ENCODE measurements at regions not wholly inside any gene's neighbourhood (a gene's known extent, or its start where the extent isn't known, plus 50 kb on each side); places are given as distances from the start of the nearest gene placed in this dataset.
A peak's percentile ranks its signal among the peaks of the same experiment; 100 is the strongest.

DNA sequence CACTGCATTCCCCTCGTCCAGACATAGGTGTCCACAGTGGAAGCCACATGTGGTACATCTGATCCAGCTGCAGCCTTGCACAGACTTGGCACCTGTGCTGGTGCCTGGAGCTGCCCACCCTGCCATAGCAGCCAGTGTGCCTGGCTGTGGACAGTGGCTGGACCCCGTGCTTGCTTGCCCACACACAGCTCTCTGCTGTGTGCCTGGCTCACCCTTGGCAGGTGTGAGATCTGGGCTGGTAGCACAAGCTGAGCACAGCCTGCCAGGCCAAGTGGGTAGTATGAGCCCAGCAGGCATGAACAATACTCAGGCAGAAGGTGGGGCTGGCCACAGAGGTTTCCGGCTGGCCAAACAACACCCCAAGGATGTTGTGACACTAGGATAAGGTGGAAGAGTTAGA, 614.4 kb downstream of the BCKDHB start:
- Histone ChIP-seq H3K36me3 (ENCODE audit: control insufficient read depth in 3 of 3, insufficient read depth in 2 of 3, low read depth in 1 of 3, low read length in 3 of 3) (no peaks in the 10 kb centered on the region), H3K27me3 (ENCODE audit: control insufficient read depth in 3 of 3, insufficient read depth in 3 of 3, low read length in 3 of 3) (no peaks in the 10 kb centered on the region), H3K9me3 (ENCODE audit: control insufficient read depth in 2 of 2, insufficient read depth in 1 of 2, low read depth in 1 of 2, low read length in 1 of 2) (peaks cover 0 to 7% of the 10 kb centered on the region in 2 donors), H3K4me1 (ENCODE audit: control insufficient read depth in 3 of 3, insufficient read depth in 2 of 3, low read depth in 1 of 3, low read length in 2 of 3) (no peaks in the 10 kb centered on the region), H3K27ac (ENCODE audit: low read depth in 1 of 3, low read length in 2 of 3) (no peak overlapping the region), H3K4me3 (ENCODE audit: low read depth in 1 of 3, low read length in 3 of 3) (no peak overlapping the region)
- no peak for FAIRE-seq
- 66 to 84% (median 77%) methylated on average over 3 of the region's 3 CpGs for WGBS, 3 donors
- no peak for DNase-seq

DNA sequence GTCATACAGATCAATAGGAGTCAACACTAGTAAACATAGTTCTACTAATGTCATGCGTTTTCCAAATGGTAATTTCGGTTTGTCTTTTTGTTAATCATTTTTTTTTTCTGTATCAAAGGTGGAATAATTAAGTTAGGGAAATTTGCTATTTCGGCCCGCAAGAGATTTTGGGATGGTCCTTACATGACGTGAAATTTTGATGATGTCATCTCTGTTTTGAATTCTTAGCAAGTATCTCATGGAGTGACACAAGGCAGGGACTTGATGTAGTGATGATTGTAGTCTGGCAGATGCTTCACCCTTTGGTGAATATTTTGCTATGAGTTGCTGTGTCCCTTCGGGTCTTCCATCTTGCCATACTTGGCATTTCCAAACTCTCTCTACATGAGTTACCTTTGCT, 608.0 kb downstream of the BCKDHB start:
- Histone ChIP-seq H3K27me3 (ENCODE audit: control insufficient read depth in 3 of 3, insufficient read depth in 3 of 3, low read length in 3 of 3) (no peaks in the 10 kb centered on the region), H3K4me3 (ENCODE audit: low read depth in 1 of 3, low read length in 3 of 3) (no peak overlapping the region), H3K27ac (ENCODE audit: low read depth in 1 of 3, low read length in 2 of 3) (no peak overlapping the region), H3K36me3 (ENCODE audit: control insufficient read depth in 3 of 3, insufficient read depth in 2 of 3, low read depth in 1 of 3, low read length in 3 of 3) (no peaks in the 10 kb centered on the region), H3K9me3 (ENCODE audit: control insufficient read depth in 2 of 2, insufficient read depth in 1 of 2, low read depth in 1 of 2, low read length in 1 of 2) (no peaks in the 10 kb centered on the region), H3K4me1 (ENCODE audit: control insufficient read depth in 3 of 3, insufficient read depth in 2 of 3, low read depth in 1 of 3, low read length in 2 of 3) (no peaks in the 10 kb centered on the region)
- FAIRE-seq (no peak), DNase-seq (no peak)
- 71 to 88% (median 76%) methylated on average over 6 of the region's 6 CpGs for WGBS, 3 donors

DNA sequence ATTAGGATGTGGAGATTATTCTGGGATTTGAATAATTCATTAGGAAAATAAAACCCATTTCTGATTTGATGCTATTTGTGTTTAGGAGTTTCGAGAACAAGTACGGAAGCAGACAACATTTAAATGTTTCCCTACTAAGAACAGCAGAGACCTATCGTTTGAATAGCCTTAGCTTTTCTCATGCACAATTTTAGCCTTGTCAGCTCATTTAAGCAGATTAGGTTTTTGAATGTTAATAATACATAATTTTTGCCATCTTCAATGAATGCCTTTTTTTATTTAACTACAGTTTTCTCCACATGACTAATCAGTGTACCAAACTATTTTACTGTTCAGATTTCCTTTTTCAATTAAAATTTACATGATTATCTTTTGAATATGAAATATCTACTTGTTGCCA, 592.0 kb downstream of the BCKDHB start:
- no peaks in the 10 kb centered on the region for H3K27me3 ChIP-seq (ENCODE audit: control insufficient read depth in 3 of 3, insufficient read depth in 3 of 3, low read length in 3 of 3)
- no peaks in the 10 kb centered on the region for H3K36me3 ChIP-seq (ENCODE audit: control insufficient read depth in 3 of 3, insufficient read depth in 2 of 3, low read depth in 1 of 3, low read length in 3 of 3)
- peaks cover 0 to 9% of the 10 kb centered on the region in 2 donors for H3K9me3 ChIP-seq (ENCODE audit: control insufficient read depth in 2 of 2, insufficient read depth in 1 of 2, low read depth in 1 of 2, low read length in 1 of 2)
- no peak overlapping the region for H3K27ac ChIP-seq (ENCODE audit: low read depth in 1 of 3, low read length in 2 of 3)
- 94 to 95% (median 94%) methylated on average over 3 of the region's 3 CpGs for WGBS, 3 donors
- DNase-seq = no peak
- no peak for FAIRE-seq
- H3K4me3 ChIP-seq (ENCODE audit: low read depth in 1 of 3, low read length in 3 of 3) = no peak overlapping the region
- H3K4me1 ChIP-seq (ENCODE audit: control insufficient read depth in 3 of 3, insufficient read depth in 2 of 3, low read depth in 1 of 3, low read length in 2 of 3) = no peaks in the 10 kb centered on the region

GRCh38 chr6:80696268-80696667, 589.8 kb downstream of the BCKDHB start:
- Histone ChIP-seq H3K36me3 (ENCODE audit: control insufficient read depth in 3 of 3, insufficient read depth in 2 of 3, low read depth in 1 of 3, low read length in 3 of 3) (no peaks in the 10 kb centered on the region), H3K27ac (ENCODE audit: low read depth in 1 of 3, low read length in 2 of 3) (no peak overlapping the region), H3K9me3 (ENCODE audit: control insufficient read depth in 2 of 2, insufficient read depth in 1 of 2, low read depth in 1 of 2, low read length in 1 of 2) (no peaks in the 10 kb centered on the region), H3K27me3 (ENCODE audit: control insufficient read depth in 3 of 3, insufficient read depth in 3 of 3, low read length in 3 of 3) (no peaks in the 10 kb centered on the region), H3K4me1 (ENCODE audit: control insufficient read depth in 3 of 3, insufficient read depth in 2 of 3, low read depth in 1 of 3, low read length in 2 of 3) (no peaks in the 10 kb centered on the region), H3K4me3 (ENCODE audit: low read depth in 1 of 3, low read length in 3 of 3) (no peak overlapping the region)
- DNase-seq (no peak), FAIRE-seq (no peak)

GRCh38 chr6:80690551-80691131, 584.2 kb downstream of the BCKDHB start:
- Histone ChIP-seq H3K4me3 (ENCODE audit: low read depth in 1 of 3, low read length in 3 of 3) (no peak overlapping the region), H3K36me3 (ENCODE audit: control insufficient read depth in 3 of 3, insufficient read depth in 2 of 3, low read depth in 1 of 3, low read length in 3 of 3) (no peaks in the 10 kb centered on the region), H3K9me3 (ENCODE audit: control insufficient read depth in 2 of 2, insufficient read depth in 1 of 2, low read depth in 1 of 2, low read length in 1 of 2) (no peaks in the 10 kb centered on the region), H3K4me1 (ENCODE audit: control insufficient read depth in 3 of 3, insufficient read depth in 2 of 3, low read depth in 1 of 3, low read length in 2 of 3) (no peaks in the 10 kb centered on the region), H3K27me3 (ENCODE audit: control insufficient read depth in 3 of 3, insufficient read depth in 3 of 3, low read length in 3 of 3) (no peaks in the 10 kb centered on the region), H3K27ac (ENCODE audit: low read depth in 1 of 3, low read length in 2 of 3) (no peak overlapping the region)
- 60 to 77% (median 71%) methylated on average over 6 of the region's 6 CpGs for WGBS, 3 donors
- FAIRE-seq (no peak), DNase-seq (no peak)

DNA sequence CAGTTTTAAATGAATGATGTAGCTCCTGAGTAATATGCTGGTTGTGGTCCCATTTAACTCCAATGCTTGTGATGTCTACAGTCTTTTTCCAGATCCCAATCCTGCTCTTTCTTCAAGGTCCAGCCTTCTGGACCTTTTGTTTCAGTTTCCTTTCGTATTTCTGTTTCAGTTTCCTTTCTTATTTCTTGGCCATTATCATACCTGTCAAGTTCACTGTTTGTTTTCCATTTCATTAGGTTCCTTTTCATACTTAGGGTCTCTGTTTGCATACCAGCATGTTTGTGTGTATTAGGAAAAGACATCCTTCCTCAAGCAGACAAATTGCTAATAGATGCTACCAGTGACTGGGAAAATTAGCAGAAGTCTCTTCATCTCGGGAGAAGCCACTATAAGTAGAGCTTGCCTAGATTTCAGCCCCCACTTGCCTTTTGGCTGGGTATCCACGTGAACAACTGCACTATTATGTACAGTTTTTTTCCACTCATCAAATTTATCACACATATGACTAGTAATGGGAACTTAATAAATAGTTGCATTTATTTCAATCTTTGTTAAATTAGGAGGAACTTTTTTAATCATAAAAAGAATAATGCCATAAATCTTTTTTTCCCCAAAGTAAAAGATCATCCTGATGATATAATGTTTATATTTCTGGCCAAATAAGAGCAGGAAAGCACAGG, 583.4 kb downstream of the BCKDHB start:
- FAIRE-seq = no peak
- DNase-seq = no peak
- Histone ChIP-seq H3K4me1 (ENCODE audit: control insufficient read depth in 3 of 3, insufficient read depth in 2 of 3, low read depth in 1 of 3, low read length in 2 of 3) (no peaks in the 10 kb centered on the region), H3K27me3 (ENCODE audit: control insufficient read depth in 3 of 3, insufficient read depth in 3 of 3, low read length in 3 of 3) (no peaks in the 10 kb centered on the region), H3K4me3 (ENCODE audit: low read depth in 1 of 3, low read length in 3 of 3) (no peak overlapping the region), H3K36me3 (ENCODE audit: control insufficient read depth in 3 of 3, insufficient read depth in 2 of 3, low read depth in 1 of 3, low read length in 3 of 3) (no peaks in the 10 kb centered on the region), H3K9me3 (ENCODE audit: control insufficient read depth in 2 of 2, insufficient read depth in 1 of 2, low read depth in 1 of 2, low read length in 1 of 2) (no peaks in the 10 kb centered on the region), H3K27ac (ENCODE audit: low read depth in 1 of 3, low read length in 2 of 3) (no peak overlapping the region)
- 39 to 40% (median 40%) methylated on average over 3 of the region's 3 CpGs for WGBS, 3 donors

DNA sequence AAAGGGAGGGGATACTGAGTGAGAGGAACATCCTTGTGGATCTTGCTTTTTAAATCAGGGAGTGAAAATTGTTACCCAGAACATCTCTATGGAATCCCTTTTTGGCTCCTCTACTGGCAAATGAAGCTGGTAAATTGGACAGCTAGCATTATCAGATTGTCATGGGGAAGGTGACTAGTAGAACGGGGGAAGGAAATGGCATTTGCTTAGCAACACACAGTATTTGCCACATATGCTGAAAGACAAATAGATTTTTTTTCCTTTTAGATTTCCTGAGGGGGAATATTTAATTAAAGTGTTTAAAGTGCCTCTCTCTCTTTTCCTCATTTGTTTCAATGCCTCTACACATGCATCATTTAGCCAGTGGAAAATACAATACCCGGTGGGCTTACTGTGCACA, 573.5 kb downstream of the BCKDHB start:
- peaks cover 0 to 3% of the 10 kb centered on the region in 2 donors for H3K9me3 ChIP-seq (ENCODE audit: control insufficient read depth in 2 of 2, insufficient read depth in 1 of 2, low read depth in 1 of 2, low read length in 1 of 2)
- no peaks in the 10 kb centered on the region for H3K27me3 ChIP-seq (ENCODE audit: control insufficient read depth in 3 of 3, insufficient read depth in 3 of 3, low read length in 3 of 3)
- no peak for DNase-seq
- no peaks in the 10 kb centered on the region for H3K4me1 ChIP-seq (ENCODE audit: control insufficient read depth in 3 of 3, insufficient read depth in 2 of 3, low read depth in 1 of 3, low read length in 2 of 3)
- no peak overlapping the region for H3K27ac ChIP-seq (ENCODE audit: low read depth in 1 of 3, low read length in 2 of 3)
- H3K36me3 ChIP-seq (ENCODE audit: control insufficient read depth in 3 of 3, insufficient read depth in 2 of 3, low read depth in 1 of 3, low read length in 3 of 3) = no peaks in the 10 kb centered on the region
- no peak overlapping the region for H3K4me3 ChIP-seq (ENCODE audit: low read depth in 1 of 3, low read length in 3 of 3)
- WGBS, 3 donors = 72 to 81% (median 79%) methylated on average over 2 of the region's 2 CpGs
- no peak for FAIRE-seq

DNA sequence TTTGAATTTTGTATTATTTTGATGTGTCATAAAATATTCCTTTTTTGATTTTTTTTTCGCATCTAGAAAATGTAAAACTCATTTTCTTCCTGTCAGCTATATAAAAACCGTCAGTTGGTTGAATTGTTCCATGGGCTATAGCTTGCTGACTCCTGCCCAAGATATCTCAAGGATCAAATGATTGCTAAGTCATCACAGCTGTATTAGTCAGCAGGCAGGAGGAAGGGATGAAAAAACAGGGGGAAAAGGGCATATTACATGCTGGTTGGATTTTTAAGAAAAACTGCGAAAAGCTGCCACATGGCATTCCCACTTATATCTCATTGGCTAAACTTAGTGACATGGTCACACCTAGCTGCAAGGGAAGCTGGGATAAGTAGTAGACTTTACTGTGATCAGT, 569.9 kb downstream of the BCKDHB start:
- no peak overlapping the region for H3K4me3 ChIP-seq (ENCODE audit: low read depth in 1 of 3, low read length in 3 of 3)
- H3K27ac ChIP-seq (ENCODE audit: low read depth in 1 of 3, low read length in 2 of 3) = no peak overlapping the region
- peaks cover 0 to 3% of the 10 kb centered on the region in 2 donors for H3K9me3 ChIP-seq (ENCODE audit: control insufficient read depth in 2 of 2, insufficient read depth in 1 of 2, low read depth in 1 of 2, low read length in 1 of 2)
- H3K36me3 ChIP-seq (ENCODE audit: control insufficient read depth in 3 of 3, insufficient read depth in 2 of 3, low read depth in 1 of 3, low read length in 3 of 3) = no peaks in the 10 kb centered on the region
- no peaks in the 10 kb centered on the region for H3K4me1 ChIP-seq (ENCODE audit: control insufficient read depth in 3 of 3, insufficient read depth in 2 of 3, low read depth in 1 of 3, low read length in 2 of 3)
- H3K27me3 ChIP-seq (ENCODE audit: control insufficient read depth in 3 of 3, insufficient read depth in 3 of 3, low read length in 3 of 3) = no peaks in the 10 kb centered on the region
- DNase-seq (no peak), FAIRE-seq (no peak)
- 68 to 84% (median 75%) methylated on average over 3 of the region's 3 CpGs for WGBS, 3 donors

- Histone ChIP-seq H3K9me3 (ENCODE audit: control insufficient read depth in 2 of 2, insufficient read depth in 1 of 2, low read depth in 1 of 2, low read length in 1 of 2) (peaks cover 0 to 3% of the 10 kb centered on the region in 2 donors), H3K4me1 (ENCODE audit: control insufficient read depth in 3 of 3, insufficient read depth in 2 of 3, low read depth in 1 of 3, low read length in 2 of 3) (no peaks in the 10 kb centered on the region), H3K36me3 (ENCODE audit: control insufficient read depth in 3 of 3, insufficient read depth in 2 of 3, low read depth in 1 of 3, low read length in 3 of 3) (no peaks in the 10 kb centered on the region), H3K27me3 (ENCODE audit: control insufficient read depth in 3 of 3, insufficient read depth in 3 of 3, low read length in 3 of 3) (no peaks in the 10 kb centered on the region), H3K27ac (ENCODE audit: low read depth in 1 of 3, low read length in 2 of 3) (no peak overlapping the region), H3K4me3 (ENCODE audit: low read depth in 1 of 3, low read length in 3 of 3) (no peak overlapping the region)
- DNase-seq (peak in 1 of 2 donors; percentile 4), FAIRE-seq (no peak)
- 11 to 65% (median 31%) methylated on average over 1 of the region's 1 CpG for WGBS, 3 donors
Measured at GRCh38 chr6:80674669-80675068, 568.2 kb downstream of the BCKDHB start.
